OCI-LY3 (cell line): ENCODE measurements at regions not wholly inside any gene's neighbourhood (a gene's known extent, or its start where the extent isn't known, plus 50 kb on each side); places are given as distances from the start of the nearest gene placed in this dataset.
"Not testable (repeated sequence)": the region's sequence is repeated elsewhere in the genome, so short reads cannot be mapped to it uniquely, and the experiment has no call there.

ENCODE experiments used
- H2AFZ ChIP-seq: fragments of 200-600, 300-600 bp; shearing (Covaris generic); 2 replicates; pipeline ENCODE4 v1.6.0; 2014; ENCODE audit warnings: antibody characterized with exemption, low read depth, low read length
- H3K27ac ChIP-seq: fragments of 200-600, 300-600 bp; sonication (generic); 2 replicates; pipeline ENCODE4 v1.5.1; 2014; ENCODE audit warnings: mild to moderate bottlenecking, low read length, moderate library complexity, mixed read lengths
- H3K27me3 ChIP-seq: fragments of 200-600, 300-600 bp; sonication (generic); 2 replicates; pipeline ENCODE4 v1.6.1; 2014; ENCODE audit warnings: low read depth, low read length, mixed read lengths
- H3K36me3 ChIP-seq: fragments of 200-600, 300-600 bp; sonication (generic); replicated peaks from 2 replicates; pipeline ENCODE3; 2014; ENCODE audit warnings: low read depth, low read length, mixed read lengths
- H3K4me1 ChIP-seq: fragments of 300-600, 200-600 bp; sonication (generic); 2 replicates; pipeline ENCODE4 v1.6.1; 2014; ENCODE audit warnings: low read length, mixed read lengths
- H3K4me2 ChIP-seq: fragments of 200-600, 300-600 bp; sonication (generic); 2 replicates; pipeline ENCODE4 v1.6.1; 2014; ENCODE audit warnings: low read length, mixed read lengths
- H3K4me3 ChIP-seq: fragments of 300-600, 200-600 bp; sonication (generic); 2 replicates; pipeline ENCODE4 v1.5.1; 2014; ENCODE audit warnings: antibody characterized with exemption, mild to moderate bottlenecking, low read length, moderate library complexity
- H3K79me2 ChIP-seq: fragments of 300-600, 200-600 bp; shearing (Covaris generic); 2 replicates; pipeline ENCODE4 v1.6.1; 2014; ENCODE audit warnings: mild to moderate bottlenecking, low read length, mixed read lengths
- H3K9ac ChIP-seq: fragments of 300-600, 200-600 bp; shearing (Covaris generic); 2 replicates; pipeline ENCODE4 v1.6.0; 2014; ENCODE audit warnings: mild to moderate bottlenecking, low read length, moderate library complexity
- H3K9me3 ChIP-seq: fragments of 200-600, 300-600 bp; shearing (Covaris generic); 2 replicates; pipeline ENCODE4 v1.6.1; 2014; ENCODE audit warnings: low read length, mixed read lengths; ENCODE audit not compliant: insufficient read depth
- H4K20me1 ChIP-seq: fragments of 200-600, 300-600 bp; sonication (generic); 2 replicates; pipeline ENCODE4 v1.6.1; 2016; ENCODE audit warnings: low read length, mixed read lengths; ENCODE audit not compliant: insufficient read depth

DNA sequence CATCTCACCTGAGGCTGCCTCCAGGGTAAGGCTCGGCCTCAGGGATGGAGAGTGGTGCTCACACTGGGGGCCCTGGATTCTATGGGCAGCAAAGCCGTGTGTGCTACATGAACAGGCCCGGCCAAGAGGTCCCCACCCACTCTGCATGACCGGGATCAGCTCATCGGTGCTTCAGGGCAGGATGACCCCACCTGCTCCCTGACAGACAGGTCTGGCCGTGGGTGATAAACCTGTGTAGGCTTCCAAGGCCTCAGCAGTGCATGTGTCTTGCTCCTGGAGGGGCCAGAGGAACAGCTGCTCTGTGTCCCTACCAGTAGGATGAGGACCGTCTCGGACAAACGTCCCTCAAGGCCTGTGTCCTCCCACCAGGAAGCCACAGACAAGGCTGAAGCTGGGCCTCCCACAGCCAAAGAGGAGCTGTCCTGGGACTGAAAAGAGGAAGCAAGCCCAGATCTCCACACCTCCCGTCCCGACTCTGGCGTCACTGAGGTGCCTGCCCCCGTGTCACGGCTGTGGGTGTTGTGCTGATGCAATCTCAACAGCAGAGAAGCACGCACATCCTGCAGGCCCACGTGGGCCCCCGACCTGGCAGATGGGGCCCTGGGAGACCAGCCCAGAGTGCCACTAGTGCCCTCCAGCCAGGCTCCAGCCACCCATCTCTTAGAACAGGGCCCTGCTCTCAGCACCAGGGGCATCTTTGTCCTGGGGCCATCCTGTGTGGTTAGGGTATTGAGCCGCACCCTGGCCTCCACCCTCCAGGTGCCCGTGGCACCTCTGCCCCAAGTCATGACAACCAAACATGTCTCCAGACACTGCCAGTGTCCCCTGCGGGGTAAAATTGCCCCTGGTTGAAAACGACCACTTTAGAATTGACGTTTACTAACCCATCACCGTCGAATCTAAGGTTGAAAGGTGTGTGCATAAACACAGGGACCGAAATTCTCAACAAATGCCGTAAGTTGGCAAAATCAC lies 5455.9 kb upstream of the TPTE start:
- not testable (repeated sequence) for H3K27ac ChIP-seq, H3K27me3 ChIP-seq, H3K36me3 ChIP-seq, H3K79me2 ChIP-seq, H4K20me1 ChIP-seq, H3K9me3 ChIP-seq, H2AFZ ChIP-seq, H3K4me1 ChIP-seq, H3K4me2 ChIP-seq, H3K9ac ChIP-seq, H3K4me3 ChIP-seq

DNA sequence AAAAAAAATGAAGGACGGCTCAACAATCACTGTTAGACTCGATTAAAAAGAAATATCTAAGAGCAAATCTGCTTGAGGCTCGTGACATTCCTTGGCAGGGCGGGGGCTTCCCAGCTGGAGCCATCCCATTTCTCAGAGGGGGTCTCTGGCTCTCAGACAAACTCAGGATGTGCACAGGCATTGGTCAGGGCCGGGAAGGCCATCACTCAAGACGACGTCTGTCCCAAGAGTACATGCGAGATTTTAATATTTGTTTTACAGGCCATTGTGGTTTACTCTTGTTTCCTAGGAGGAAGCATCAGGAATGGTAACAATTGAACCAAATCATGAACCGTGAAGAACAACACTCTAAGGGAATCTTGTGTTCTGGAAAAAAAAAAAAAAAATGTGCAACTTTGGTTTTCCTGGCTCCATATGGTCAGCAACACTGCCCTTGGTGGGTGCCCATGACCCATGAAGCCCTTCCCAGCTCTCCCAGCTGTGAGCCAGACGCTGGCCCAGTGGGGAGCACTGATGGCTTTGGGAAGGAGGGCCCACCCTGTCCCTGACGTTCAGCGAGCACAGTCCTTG lies 5454.6 kb upstream of the TPTE start:
- H3K79me2 ChIP-seq, H3K27ac ChIP-seq, H3K9ac ChIP-seq, H3K4me2 ChIP-seq, H3K36me3 ChIP-seq, H4K20me1 ChIP-seq, H3K9me3 ChIP-seq, H2AFZ ChIP-seq, H3K27me3 ChIP-seq, H3K4me3 ChIP-seq, H3K4me1 ChIP-seq: not testable (repeated sequence)

DNA sequence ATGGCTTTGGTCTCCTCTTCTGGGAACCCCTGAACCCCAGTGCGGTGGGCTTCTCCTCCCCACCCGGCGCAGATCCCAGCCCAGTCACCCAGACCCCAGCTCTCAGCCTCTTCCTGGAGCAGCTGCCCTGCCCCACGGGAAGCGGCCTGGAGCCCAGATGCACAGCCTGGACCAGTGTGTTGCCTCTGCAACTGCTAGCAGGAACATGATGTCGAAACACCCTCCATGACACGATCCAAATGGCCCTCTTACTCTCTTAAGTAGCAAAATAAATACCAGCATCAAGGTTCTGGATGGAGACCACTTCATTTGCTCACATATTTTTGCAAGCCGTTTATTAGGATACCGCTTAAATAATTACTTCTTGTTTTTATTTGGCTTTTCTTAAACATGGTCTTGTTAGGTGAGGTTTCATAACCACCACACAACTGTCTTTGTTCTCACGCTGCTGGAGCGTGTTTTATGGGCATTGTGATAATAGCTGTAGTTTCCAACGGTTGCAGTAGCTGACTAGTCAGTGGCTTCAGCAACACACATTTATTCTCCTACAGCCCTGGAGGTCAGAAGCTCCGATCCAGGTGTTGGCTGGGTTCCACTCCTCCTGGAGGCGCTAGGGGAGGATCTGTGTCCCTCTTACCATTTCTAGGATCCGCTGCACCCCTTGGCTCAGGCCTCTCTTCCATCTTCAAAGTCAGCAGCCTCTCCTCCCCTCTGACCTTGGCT lies 5453.9 kb upstream of the TPTE start:
- not testable (repeated sequence) for H3K36me3 ChIP-seq, H3K9me3 ChIP-seq, H2AFZ ChIP-seq, H3K79me2 ChIP-seq, H3K4me1 ChIP-seq, H3K9ac ChIP-seq, H4K20me1 ChIP-seq, H3K27ac ChIP-seq, H3K27me3 ChIP-seq, H3K4me3 ChIP-seq, H3K4me2 ChIP-seq

DNA sequence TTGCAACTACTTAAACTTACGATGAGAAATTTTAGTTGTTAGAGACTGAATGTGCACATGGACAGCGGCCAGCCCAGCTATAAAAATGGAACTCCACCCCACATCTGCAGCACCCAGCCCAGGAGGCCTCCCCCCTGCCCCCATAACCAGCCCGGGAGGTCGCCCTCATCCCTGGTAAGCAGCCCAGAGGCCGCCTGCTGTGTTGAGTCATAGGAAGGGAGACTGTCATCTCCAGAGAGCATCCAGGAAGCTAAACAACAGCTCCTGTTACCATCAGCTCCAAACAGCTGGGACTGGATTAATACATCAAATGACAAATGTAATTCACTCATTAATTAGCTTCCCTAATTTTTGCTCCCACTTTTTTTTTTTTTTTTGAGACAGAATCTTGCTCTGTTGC lies 5452.7 kb upstream of the TPTE start:
- not testable (repeated sequence) for H3K79me2 ChIP-seq, H3K27ac ChIP-seq, H4K20me1 ChIP-seq, H3K4me3 ChIP-seq, H3K4me1 ChIP-seq, H2AFZ ChIP-seq, H3K9me3 ChIP-seq, H3K36me3 ChIP-seq, H3K27me3 ChIP-seq, H3K4me2 ChIP-seq, H3K9ac ChIP-seq

DNA sequence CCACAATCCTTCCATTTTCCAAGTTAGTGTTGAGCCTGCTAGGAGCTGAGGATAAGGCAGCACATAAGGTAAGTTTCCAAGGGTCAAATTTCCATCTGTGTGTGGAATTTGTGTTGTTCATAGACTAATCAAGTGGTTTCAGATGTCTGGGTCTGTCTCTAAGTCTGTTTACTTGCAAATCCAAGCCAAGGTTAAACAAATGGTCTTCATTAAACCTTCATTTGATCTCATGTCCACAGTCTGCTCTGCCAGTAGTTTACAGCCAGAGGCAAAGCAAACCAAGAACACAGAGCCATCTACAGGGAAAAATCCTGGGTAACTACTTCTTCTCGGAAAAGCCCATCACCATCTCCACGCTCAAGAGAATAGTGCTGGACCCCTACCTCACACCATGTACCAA lies 5450.2 kb upstream of the TPTE start:
- not testable (repeated sequence) for H3K4me1 ChIP-seq, H3K4me3 ChIP-seq, H3K36me3 ChIP-seq, H3K9ac ChIP-seq, H4K20me1 ChIP-seq, H3K27me3 ChIP-seq, H3K9me3 ChIP-seq, H3K27ac ChIP-seq, H2AFZ ChIP-seq, H3K79me2 ChIP-seq, H3K4me2 ChIP-seq

DNA sequence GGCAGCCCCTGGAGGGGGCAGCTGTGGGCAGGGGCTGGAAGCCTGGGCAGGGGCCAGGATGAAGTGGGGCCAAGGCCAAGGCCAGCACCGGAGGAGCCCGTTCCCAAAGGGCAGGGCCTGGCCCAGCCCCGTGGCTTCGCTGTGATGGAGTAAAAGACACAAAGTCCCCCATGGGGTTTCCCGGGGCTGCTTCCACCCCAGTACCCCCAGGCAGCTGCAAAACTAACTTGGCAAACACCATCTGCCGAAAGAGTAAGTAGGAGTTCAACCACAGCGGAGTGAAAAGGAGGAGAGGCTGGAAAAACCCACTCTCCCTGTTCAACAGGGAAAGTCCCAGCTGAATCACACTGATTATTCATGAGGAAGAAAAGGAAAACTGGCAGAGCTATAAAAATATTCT lies 5444.5 kb upstream of the TPTE start:
- not testable (repeated sequence) for H3K9me3 ChIP-seq, H4K20me1 ChIP-seq, H2AFZ ChIP-seq, H3K79me2 ChIP-seq, H3K4me1 ChIP-seq, H3K9ac ChIP-seq, H3K27me3 ChIP-seq, H3K4me2 ChIP-seq, H3K27ac ChIP-seq, H3K36me3 ChIP-seq, H3K4me3 ChIP-seq

DNA sequence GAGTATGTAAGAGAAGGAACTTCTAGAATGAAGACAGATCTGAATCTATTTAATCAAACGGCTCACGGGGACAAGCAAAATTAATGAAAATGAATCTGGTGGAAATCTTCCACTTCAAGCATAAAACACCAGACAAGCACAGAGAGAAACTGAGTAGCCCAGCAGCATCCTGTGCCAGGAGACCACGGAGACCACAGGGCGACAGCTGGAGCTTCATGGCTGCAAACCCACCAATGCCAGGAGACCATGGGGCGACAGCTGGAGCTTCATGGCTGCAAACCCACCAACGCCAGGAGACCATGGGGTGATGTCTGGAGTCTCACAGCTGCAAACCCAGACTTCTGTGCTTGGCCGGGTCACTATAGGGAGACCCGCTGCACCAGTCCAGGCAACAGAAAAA lies 5442.0 kb upstream of the TPTE start:
- H3K9me3 ChIP-seq, H3K4me1 ChIP-seq, H4K20me1 ChIP-seq, H3K27me3 ChIP-seq, H3K27ac ChIP-seq, H3K4me3 ChIP-seq, H3K79me2 ChIP-seq, H3K9ac ChIP-seq, H3K36me3 ChIP-seq, H2AFZ ChIP-seq, H3K4me2 ChIP-seq: not testable (repeated sequence)

DNA sequence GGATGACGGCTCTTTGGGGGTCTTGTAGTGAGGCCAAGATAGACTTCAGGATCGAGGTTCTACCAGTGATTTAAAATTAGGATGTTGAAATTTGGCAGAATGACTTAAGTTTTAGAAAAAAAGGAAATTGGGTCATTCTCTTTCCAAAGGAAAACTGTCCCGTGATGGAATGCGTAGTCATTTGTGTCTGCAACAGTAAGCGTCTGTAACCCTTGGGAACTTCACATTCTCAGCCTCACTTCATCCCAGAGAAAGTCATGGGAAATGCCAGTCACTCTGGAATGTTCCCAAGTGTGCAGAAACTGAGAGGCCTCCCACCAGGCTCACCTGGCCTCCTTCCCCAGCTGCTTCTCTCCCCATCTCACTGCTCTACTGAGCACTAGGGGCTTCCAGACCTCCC lies 5441.4 kb upstream of the TPTE start:
- not testable (repeated sequence) for H3K4me1 ChIP-seq, H3K4me2 ChIP-seq, H3K27me3 ChIP-seq, H3K9me3 ChIP-seq, H4K20me1 ChIP-seq, H3K36me3 ChIP-seq, H2AFZ ChIP-seq, H3K79me2 ChIP-seq, H3K9ac ChIP-seq, H3K27ac ChIP-seq, H3K4me3 ChIP-seq

DNA sequence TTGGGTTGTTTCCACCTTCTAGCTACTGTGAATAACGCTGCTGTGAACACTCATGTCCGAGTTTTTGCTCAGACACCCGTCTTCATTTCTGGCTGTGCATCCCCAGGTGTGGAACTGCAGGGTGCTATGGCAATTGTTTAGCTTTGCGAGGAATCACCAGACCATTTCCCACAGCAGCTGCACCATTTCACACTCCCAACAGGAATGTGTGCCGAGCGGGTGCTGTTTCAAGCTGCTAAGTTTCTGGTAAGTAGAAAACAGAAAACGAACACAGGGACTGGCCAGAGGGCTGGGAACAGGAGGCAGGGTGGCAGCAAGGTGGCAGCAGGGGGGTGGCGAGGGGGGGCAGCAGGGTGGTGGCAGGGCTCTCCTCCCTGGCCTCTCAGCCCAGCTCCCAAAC lies 5437.1 kb upstream of the TPTE start:
- not testable (repeated sequence) for H2AFZ ChIP-seq, H3K27me3 ChIP-seq, H3K36me3 ChIP-seq, H3K4me3 ChIP-seq, H3K4me1 ChIP-seq, H3K9ac ChIP-seq, H4K20me1 ChIP-seq, H3K27ac ChIP-seq, H3K9me3 ChIP-seq, H3K79me2 ChIP-seq, H3K4me2 ChIP-seq
